ENCODE measurements at regions not wholly inside any gene's neighbourhood (a gene's known extent, or its start where the extent isn't known, plus 50 kb on each side); places are given as distances from the start of the nearest gene placed in this dataset.

DNA sequence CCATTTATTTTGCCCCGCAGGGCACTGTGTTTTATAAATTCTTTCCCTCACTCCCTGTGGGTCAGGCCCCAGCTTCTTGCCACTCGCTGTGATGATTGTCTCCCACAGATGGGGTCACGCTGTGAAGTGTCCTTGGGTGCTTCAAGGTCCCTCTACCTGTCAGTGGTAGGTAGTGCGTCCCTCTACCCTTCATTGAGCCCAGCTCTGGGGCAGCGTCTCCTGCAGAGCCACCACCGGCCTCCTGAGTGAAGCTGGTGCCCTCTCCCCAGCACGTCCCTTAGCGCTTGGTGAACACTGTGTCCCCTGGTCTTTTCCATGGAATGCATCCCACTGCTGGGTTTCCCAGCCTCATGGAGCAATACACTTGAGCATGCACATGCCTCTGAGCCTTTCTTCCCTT, 108.2 kb downstream of the NRN1 start:
- Histone ChIP-seq H3K9me3 (ENCODE audit: control insufficient read depth, low read depth, low read length) (no peaks in the 10 kb centered on the region), H3K27ac (ENCODE audit: control insufficient read depth, insufficient read depth, low read length) (no peak overlapping the region), H3K9ac (ENCODE audit: control insufficient read depth, extremely low read depth, insufficient read depth, low read length) (no peak overlapping the region), H3K4me1 (ENCODE audit: control insufficient read depth, extremely low read depth, insufficient read depth, low read length) (no peaks in the 10 kb centered on the region), H3K79me2 (ENCODE audit: control insufficient read depth, insufficient read depth, low read length) (no peaks in the 10 kb centered on the region), H3K36me3 (ENCODE audit: control insufficient read depth in 2 of 2, extremely low read depth in 1 of 2, insufficient read depth in 2 of 2, low read length in 2 of 2) (no peaks in the 10 kb centered on the region), H3K4me2 (ENCODE audit: control insufficient read depth, extremely low read depth, insufficient read depth, low read depth, low read length) (no peak overlapping the region), H2AFZ (ENCODE audit: control insufficient read depth, low read length) (no peak overlapping the region), H3K4me3 (ENCODE audit: control insufficient read depth in 2 of 3, extremely low read depth in 1 of 3, insufficient read depth in 2 of 3, low read depth in 1 of 3, low read length in 3 of 3) (no peak overlapping the region), H3K9me1 (ENCODE audit: control insufficient read depth, extremely low read depth, insufficient read depth, low read length) (no peaks in the 10 kb centered on the region), H3K27me3 (ENCODE audit: control insufficient read depth, extremely low read depth, insufficient read depth, low read length) (no peaks in the 10 kb centered on the region), H4K20me1 (ENCODE audit: control insufficient read depth, extremely low read depth, insufficient read depth, low read length) (no peaks in the 10 kb centered on the region)
- FAIRE-seq = no peak
- no peak for DNase-seq (ENCODE audit: low read depth, low spot score)
- dilution Hi-C loops (cut with MboI; ENCODE audit: extremely low pct_ligation_motif_present, low sequenced_read_pairs) = no loop called here
- no peak for TF ChIP-seq EZH2 (IDR thresholded peaks at IDR 0.05; ENCODE audit: low read length)
- TF ChIP-seq, protein P1, sequence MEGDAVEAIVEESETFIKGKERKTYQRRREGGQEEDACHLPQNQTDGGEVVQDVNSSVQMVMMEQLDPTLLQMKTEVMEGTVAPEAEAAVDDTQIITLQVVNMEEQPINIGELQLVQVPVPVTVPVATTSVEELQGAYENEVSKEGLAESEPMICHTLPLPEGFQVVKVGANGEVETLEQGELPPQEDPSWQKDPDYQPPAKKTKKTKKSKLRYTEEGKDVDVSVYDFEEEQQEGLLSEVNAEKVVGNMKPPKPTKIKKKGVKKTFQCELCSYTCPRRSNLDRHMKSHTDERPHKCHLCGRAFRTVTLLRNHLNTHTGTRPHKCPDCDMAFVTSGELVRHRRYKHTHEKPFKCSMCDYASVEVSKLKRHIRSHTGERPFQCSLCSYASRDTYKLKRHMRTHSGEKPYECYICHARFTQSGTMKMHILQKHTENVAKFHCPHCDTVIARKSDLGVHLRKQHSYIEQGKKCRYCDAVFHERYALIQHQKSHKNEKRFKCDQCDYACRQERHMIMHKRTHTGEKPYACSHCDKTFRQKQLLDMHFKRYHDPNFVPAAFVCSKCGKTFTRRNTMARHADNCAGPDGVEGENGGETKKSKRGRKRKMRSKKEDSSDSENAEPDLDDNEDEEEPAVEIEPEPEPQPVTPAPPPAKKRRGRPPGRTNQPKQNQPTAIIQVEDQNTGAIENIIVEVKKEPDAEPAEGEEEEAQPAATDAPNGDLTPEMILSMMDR (optimal IDR thresholded peaks at IDR 0.05 in 1 of 3, IDR thresholded peaks at IDR 0.05 in 1 of 3, conservative IDR thresholded peaks at IDR 0.05 in 1 of 3; ENCODE audit: extremely low read depth in 1 of 3, insufficient read depth in 2 of 3, low read length in 3 of 3) = no peak

GRCh38 chr6:5898102-5898501, 108.6 kb downstream of the NRN1 start:
- H3K4me1 ChIP-seq (ENCODE audit: control insufficient read depth, extremely low read depth, insufficient read depth, low read length) = no peaks in the 10 kb centered on the region
- no peaks in the 10 kb centered on the region for H3K9me1 ChIP-seq (ENCODE audit: control insufficient read depth, extremely low read depth, insufficient read depth, low read length)
- no peak overlapping the region for H3K9ac ChIP-seq (ENCODE audit: control insufficient read depth, extremely low read depth, insufficient read depth, low read length)
- no peak overlapping the region for H3K27ac ChIP-seq (ENCODE audit: control insufficient read depth, insufficient read depth, low read length)
- no peak overlapping the region for H2AFZ ChIP-seq (ENCODE audit: control insufficient read depth, low read length)
- no peaks in the 10 kb centered on the region for H3K36me3 ChIP-seq (ENCODE audit: control insufficient read depth in 2 of 2, extremely low read depth in 1 of 2, insufficient read depth in 2 of 2, low read length in 2 of 2)
- no peaks in the 10 kb centered on the region for H3K79me2 ChIP-seq (ENCODE audit: control insufficient read depth, insufficient read depth, low read length)
- TF ChIP-seq EZH2 (IDR thresholded peaks at IDR 0.05; ENCODE audit: low read length) = no peak
- TF ChIP-seq, protein P1 (optimal IDR thresholded peaks at IDR 0.05 in 1 of 3, IDR thresholded peaks at IDR 0.05 in 1 of 3, conservative IDR thresholded peaks at IDR 0.05 in 1 of 3; ENCODE audit: extremely low read depth in 1 of 3, insufficient read depth in 2 of 3, low read length in 3 of 3) = no peak
- no peaks in the 10 kb centered on the region for H3K27me3 ChIP-seq (ENCODE audit: control insufficient read depth, extremely low read depth, insufficient read depth, low read length)
- H4K20me1 ChIP-seq (ENCODE audit: control insufficient read depth, extremely low read depth, insufficient read depth, low read length) = no peaks in the 10 kb centered on the region
- DNase-seq (ENCODE audit: low read depth, low spot score) (no peak), FAIRE-seq (no peak)
- H3K9me3 ChIP-seq (ENCODE audit: control insufficient read depth, low read depth, low read length) = no peaks in the 10 kb centered on the region
- dilution Hi-C loops (cut with MboI; ENCODE audit: extremely low pct_ligation_motif_present, low sequenced_read_pairs) = no loop called here
- H3K4me2 ChIP-seq (ENCODE audit: control insufficient read depth, extremely low read depth, insufficient read depth, low read depth, low read length) = no peak overlapping the region
- H3K4me3 ChIP-seq (ENCODE audit: control insufficient read depth in 2 of 3, extremely low read depth in 1 of 3, insufficient read depth in 2 of 3, low read depth in 1 of 3, low read length in 3 of 3) = no peak overlapping the region

Measured in keratinocyte (primary cell).